ENCODE measurements at regions not wholly inside any gene's neighbourhood (a gene's known extent, or its start where the extent isn't known, plus 50 kb on each side); places are given as distances from the start of the nearest gene placed in this dataset.

- TF ChIP-seq ZNF23 (CRISPR knock-in tag; IDR thresholded peaks at IDR 0.05) (no peak), ZMIZ1 (IDR thresholded peaks at IDR 0.05; ENCODE audit: low read depth in 2 of 2, low read length in 2 of 2) (no peak), ZBTB17 (CRISPR knock-in tag; IDR thresholded peaks at IDR 0.05) (no peak), ILK (tag; IDR thresholded peaks at IDR 0.05; ENCODE audit: borderline replicate concordance, low read depth) (no peak), NR2F6 (CRISPR knock-in tag; IDR thresholded peaks at IDR 0.05) (no peak), CBFB (CRISPR knock-in tag; IDR thresholded peaks at IDR 0.05) (no peak), ZNF830 (CRISPR knock-in tag; IDR thresholded peaks at IDR 0.05) (no peak), ZBED1 (IDR thresholded peaks at IDR 0.05) (no peak), RAD21 (CRISPR knock-in tag; conservative IDR thresholded peaks at IDR 0.05 in 1 of 2, IDR thresholded peaks at IDR 0.05 in 1 of 2) (peak in 1 of 2 experiments; percentile 18; a peak in 1 of 4 replicates), HNRNPL (IDR thresholded peaks at IDR 0.05; ENCODE audit: low read depth, low read length) (no peak)
Measured at GRCh38 chr3:13222891-13223573, 149.8 kb upstream of the IQSEC1 start (continued).

Measured in K562 (cell line).